Urinary bladder (tissue), 3 donors: ENCODE measurements at regions not wholly inside any gene's neighbourhood (a gene's known extent, or its start where the extent isn't known, plus 50 kb on each side); places are given as distances from the start of the nearest gene placed in this dataset.

Experiments
- DNase-seq: peaks from one replicate; pipeline ENCODE4 v3.0.0-alpha.2; 2015; ENCODE audit errors: extremely low spot score
- H3K27ac ChIP-seq: one replicate; pipeline ENCODE4 v1.5.1; 2013; ENCODE audit warnings: low read depth, mild to moderate bottlenecking, moderate library complexity
- H3K36me3 ChIP-seq: one replicate; pipeline ENCODE4 v1.6.1; 2013; ENCODE audit warnings: mild to moderate bottlenecking, moderate library complexity; ENCODE audit not compliant: insufficient read depth
- H3K4me1 ChIP-seq: one replicate; pipeline ENCODE4 v1.6.1; 2013; ENCODE audit warnings: mild to moderate bottlenecking, moderate library complexity; ENCODE audit not compliant: insufficient read depth
- H3K4me3 ChIP-seq: one replicate; pipeline ENCODE4 v1.5.1; 2013; ENCODE audit warnings: low read depth, low read length
- WGBS: extraction: QIAGEN DNeasy Blood & Tissue Kit; methylation state at CpG from one replicate; pipeline ENCODE4 v1.1.7; 2013; 5-methylcytosine and 5-hydroxymethylcytosine counted together
- donor health status: healthy with polysubstance abuse.
- donor health status: healthy.

GRCh38 chr3:117645561-117646242 lies 936.1 kb downstream of the TUSC7 start:
- DNase-seq: no peak
- no peak overlapping the region for H3K27ac ChIP-seq
- H3K36me3 ChIP-seq: no peaks in the 10 kb centered on the region
- WGBS: 96% methylated on average over 4 of the region's 4 CpGs
- no peak overlapping the region for H3K4me3 ChIP-seq
- H3K4me1 ChIP-seq: no peaks in the 10 kb centered on the region

DNA sequence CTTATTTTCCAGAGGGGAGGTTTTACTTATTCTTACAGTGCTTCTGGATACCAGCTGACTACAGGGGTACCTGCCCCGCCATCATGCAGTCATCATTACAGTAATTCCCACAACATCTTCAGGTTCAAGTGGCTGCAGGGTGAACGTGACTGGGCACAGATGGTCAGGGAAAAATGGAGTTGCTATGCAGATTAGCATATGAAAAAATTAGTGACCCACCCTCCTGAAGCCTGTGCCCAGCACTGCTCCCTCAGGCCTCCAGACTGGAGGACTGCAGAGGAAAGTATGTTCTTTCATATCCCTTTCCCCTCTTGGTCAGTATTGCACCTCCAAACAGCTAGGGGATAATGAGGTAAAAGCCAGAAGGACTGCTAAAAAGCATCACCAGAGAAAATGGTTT lies 937.9 kb downstream of the TUSC7 start:
- Histone ChIP-seq H3K36me3 (no peaks in the 10 kb centered on the region), H3K4me3 (no peak overlapping the region), H3K4me1 (no peaks in the 10 kb centered on the region), H3K27ac (no peak overlapping the region)
- no peak for DNase-seq
- WGBS: 81% methylated on average over 2 of the region's 2 CpGs

GRCh38 chr3:117651246-117651645 lies 941.7 kb downstream of the TUSC7 start:
- WGBS: 58% methylated on average over 3 of the region's 3 CpGs
- H3K27ac ChIP-seq: no peak overlapping the region

DNA sequence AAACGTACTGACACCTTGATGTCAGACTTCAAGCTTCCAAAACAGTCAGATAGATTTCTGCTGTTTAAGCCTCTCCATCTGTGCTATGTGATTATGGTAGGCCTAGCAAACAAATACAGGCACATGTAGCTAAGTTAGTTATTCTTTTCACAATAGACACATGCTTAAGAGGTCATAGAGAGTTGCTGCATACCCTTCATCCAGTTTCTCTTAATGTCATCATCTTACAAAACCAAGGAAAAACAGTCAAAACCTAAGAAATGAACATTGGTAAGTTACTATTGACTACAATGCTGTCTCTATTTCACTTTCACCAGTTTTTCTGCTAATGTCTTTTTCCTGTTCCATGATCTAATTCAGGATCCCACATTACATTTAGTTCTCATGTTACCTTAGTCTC lies 946.8 kb downstream of the TUSC7 start:
- no peaks in the 10 kb centered on the region for H3K36me3 ChIP-seq
- WGBS: 92% methylated on average over 1 of the region's 1 CpG
- H3K4me3 ChIP-seq: no peak overlapping the region
- H3K27ac ChIP-seq: no peak overlapping the region
- no peaks in the 10 kb centered on the region for H3K4me1 ChIP-seq
- DNase-seq: no peak

More at GRCh38 chr3:117651246-117651645, 941.7 kb downstream of the TUSC7 start:
- no peaks in the 10 kb centered on the region for H3K4me1 ChIP-seq
- no peaks in the 10 kb centered on the region for H3K36me3 ChIP-seq
- H3K4me3 ChIP-seq: no peak overlapping the region
- DNase-seq: no peak

DNA sequence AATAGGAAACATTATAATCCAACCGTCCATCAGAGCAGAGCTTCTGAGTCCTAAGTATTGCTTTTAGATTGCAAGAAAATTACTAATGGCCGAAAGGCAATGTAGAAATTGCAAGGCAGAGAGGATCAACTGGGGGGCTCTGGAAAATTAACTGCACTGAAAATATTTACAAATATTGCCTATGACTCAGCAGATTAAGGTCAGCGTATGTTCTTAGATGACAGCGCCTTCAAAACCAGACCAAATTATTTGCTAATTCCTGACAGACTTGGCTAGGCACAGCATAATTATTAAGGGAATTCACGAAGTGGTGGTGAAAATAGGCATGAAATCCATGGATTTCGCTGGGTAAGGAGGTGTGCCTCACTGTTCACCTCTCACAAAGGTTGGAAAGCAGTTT lies 947.7 kb downstream of the TUSC7 start:
- Histone ChIP-seq H3K36me3 (no peaks in the 10 kb centered on the region), H3K27ac (no peak overlapping the region), H3K4me1 (no peaks in the 10 kb centered on the region), H3K4me3 (no peak overlapping the region)
- WGBS: 91% methylated on average over 6 of the region's 6 CpGs
- no peak for DNase-seq

DNA sequence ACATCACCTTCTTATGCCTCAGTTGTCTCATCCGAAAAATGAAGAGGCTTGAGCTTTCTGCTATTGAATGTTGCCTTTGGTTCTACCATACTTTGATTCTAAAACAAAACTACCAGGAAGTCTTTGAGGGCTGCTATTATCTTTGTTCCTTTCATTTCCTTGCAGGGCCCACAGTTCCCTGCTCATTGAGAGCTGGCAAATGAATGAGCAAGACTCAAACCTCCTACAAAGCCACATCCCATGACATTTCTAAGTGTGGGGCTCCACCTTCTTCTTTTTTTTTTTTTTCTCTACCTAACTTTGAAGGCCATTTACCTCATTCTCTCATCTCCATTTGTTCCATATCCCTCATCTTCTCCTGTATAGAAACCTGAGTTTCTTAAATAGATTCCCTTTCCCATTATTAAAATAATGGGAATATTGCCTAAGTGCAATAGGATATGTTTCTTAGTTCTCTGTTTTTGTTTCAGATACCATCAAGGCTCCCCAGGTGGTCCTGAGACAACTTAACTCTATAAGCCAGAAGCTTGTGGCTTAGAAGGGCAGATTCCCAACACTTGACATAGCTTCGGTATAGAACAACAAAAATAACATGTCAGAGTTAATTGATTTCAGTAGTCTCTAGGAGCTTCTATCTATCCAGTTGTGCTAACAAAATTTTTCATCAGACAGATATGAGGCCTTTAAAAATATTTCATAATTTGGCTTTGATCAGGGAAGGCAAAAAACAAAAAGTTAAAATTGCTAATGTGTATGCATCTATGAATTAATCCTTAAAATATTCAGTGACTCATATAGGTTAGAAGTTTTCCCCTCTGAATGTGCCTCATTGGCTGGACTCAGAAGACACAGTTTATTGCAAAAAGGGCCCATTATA lies 951.6 kb downstream of the TUSC7 start:
- WGBS: 82% methylated on average over 2 of the region's 2 CpGs
- H3K27ac ChIP-seq: no peak overlapping the region

GRCh38 chr3:117661818-117662095 lies 952.2 kb downstream of the TUSC7 start:
- Histone ChIP-seq H3K4me3 (no peak overlapping the region), H3K27ac (no peak overlapping the region), H3K4me1 (no peaks in the 10 kb centered on the region), H3K36me3 (no peaks in the 10 kb centered on the region)
- 91% methylated on average over 3 of the region's 3 CpGs for WGBS
- no peak for DNase-seq

More for the DNA sequence above, 951.6 kb downstream of the TUSC7 start:
- no peaks in the 10 kb centered on the region for H3K4me1 ChIP-seq
- H3K4me3 ChIP-seq: no peak overlapping the region
- no peak for DNase-seq
- no peaks in the 10 kb centered on the region for H3K36me3 ChIP-seq

- H3K36me3 ChIP-seq: no peaks in the 10 kb centered on the region
- 74% methylated on average over 4 of the region's 4 CpGs for WGBS
- no peak for DNase-seq
Observed at GRCh38 chr3:117665296-117665695, 955.7 kb downstream of the TUSC7 start.

GRCh38 chr3:117666325-117666724 lies 956.7 kb downstream of the TUSC7 start:
- H3K27ac ChIP-seq: no peak overlapping the region
- no peak overlapping the region for H3K4me3 ChIP-seq
- no peaks in the 10 kb centered on the region for H3K36me3 ChIP-seq
- no peaks in the 10 kb centered on the region for H3K4me1 ChIP-seq
- DNase-seq: no peak
- WGBS: 25% methylated on average over 3 of the region's 3 CpGs

More at GRCh38 chr3:117665296-117665695, 955.7 kb downstream of the TUSC7 start:
- Histone ChIP-seq H3K4me1 (no peaks in the 10 kb centered on the region), H3K4me3 (no peak overlapping the region), H3K27ac (no peak overlapping the region)

DNA sequence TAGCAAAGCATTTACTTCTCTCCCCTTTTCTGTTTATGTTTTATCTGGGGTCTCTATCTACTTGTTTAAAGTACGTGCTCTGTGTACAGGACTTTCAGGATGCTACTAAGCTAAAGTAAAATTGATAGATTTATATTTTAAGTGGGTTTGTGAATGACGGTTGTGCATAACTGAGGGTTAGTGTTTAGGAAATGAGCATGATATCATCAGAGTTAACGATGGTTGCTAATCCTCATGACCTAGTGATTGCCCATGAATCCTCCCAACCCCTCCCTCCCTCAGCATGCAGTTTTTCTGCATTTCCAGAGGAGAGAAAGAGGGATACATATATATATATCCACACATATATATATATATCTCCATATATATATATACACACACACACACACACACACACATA lies 957.2 kb downstream of the TUSC7 start:
- no peaks in the 10 kb centered on the region for H3K4me1 ChIP-seq
- DNase-seq: no peak
- H3K36me3 ChIP-seq: no peaks in the 10 kb centered on the region
- no peak overlapping the region for H3K4me3 ChIP-seq
- H3K27ac ChIP-seq: no peak overlapping the region
- WGBS: 41% methylated on average over 3 of the region's 3 CpGs

- Histone ChIP-seq H3K36me3 (no peaks in the 10 kb centered on the region), H3K27ac (no peak overlapping the region), H3K4me1 (no peaks in the 10 kb centered on the region), H3K4me3 (no peak overlapping the region)
- DNase-seq: no peak
- 86% methylated on average over 4 of the region's 4 CpGs for WGBS
Observed at GRCh38 chr3:117669774-117670173, 960.2 kb downstream of the TUSC7 start.

GRCh38 chr3:117671722-117672318 lies 962.2 kb downstream of the TUSC7 start:
- Histone ChIP-seq H3K4me3 (no peak overlapping the region), H3K36me3 (no peaks in the 10 kb centered on the region), H3K4me1 (no peaks in the 10 kb centered on the region), H3K27ac (no peak overlapping the region)
- no peak for DNase-seq
- 57% methylated on average over 4 of the region's 4 CpGs for WGBS

GRCh38 chr3:117674321-117674720 lies 964.7 kb downstream of the TUSC7 start:
- Histone ChIP-seq H3K27ac (no peak overlapping the region), H3K36me3 (no peaks in the 10 kb centered on the region), H3K4me1 (no peaks in the 10 kb centered on the region), H3K4me3 (no peak overlapping the region)
- 95% methylated on average over 4 of the region's 4 CpGs for WGBS
- no peak for DNase-seq

DNA sequence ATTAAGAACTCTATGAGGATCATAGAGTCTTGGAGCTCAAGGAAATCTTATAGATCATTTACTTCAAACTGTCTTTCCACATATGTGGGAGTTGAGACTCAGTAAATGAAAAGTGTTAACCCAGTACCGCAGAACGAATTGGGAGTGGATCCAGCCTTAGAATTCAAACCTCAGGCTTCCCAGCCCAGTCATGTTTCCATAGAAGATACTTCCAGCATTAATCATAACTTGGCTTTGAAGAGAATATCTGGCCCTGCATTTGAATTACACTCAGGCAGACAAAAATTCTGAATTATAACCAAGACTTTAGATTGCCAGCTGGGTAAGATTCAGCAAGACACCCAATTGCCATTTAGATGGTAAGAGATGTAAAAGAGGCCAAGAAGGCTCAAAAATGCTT lies 972.0 kb downstream of the TUSC7 start:
- Histone ChIP-seq H3K27ac (no peak overlapping the region), H3K4me1 (no peaks in the 10 kb centered on the region), H3K4me3 (no peak overlapping the region), H3K36me3 (no peaks in the 10 kb centered on the region)
- no peak for DNase-seq
- 43% methylated on average over 2 of the region's 2 CpGs for whole genome bisulfite sequencing
